HG02885 (cell line): ENCODE measurements at regions not wholly inside any gene's neighbourhood (a gene's known extent, or its start where the extent isn't known, plus 50 kb on each side); places are given as distances from the start of the nearest gene placed in this dataset.
"Not testable (repeated sequence)": the region's sequence is repeated elsewhere in the genome, so short reads cannot be mapped to it uniquely, and the experiment has no call there.

Experiments
- ATAC-seq: cut with Tn5 transposase; IDR thresholded peaks from one replicate; pipeline ENCODE4 v1.9.1; 2021; ENCODE audit warnings: mild to moderate bottlenecking; ENCODE audit not compliant: unreplicated experiment, poor library complexity

GRCh38 chr10:55551603-55552002 is 750.6 kb upstream of the PCDH15 start:
- no peak for ATAC-seq

GRCh38 chr10:55550236-55550635 is 749.2 kb upstream of the PCDH15 start:
- ATAC-seq = no peak

DNA sequence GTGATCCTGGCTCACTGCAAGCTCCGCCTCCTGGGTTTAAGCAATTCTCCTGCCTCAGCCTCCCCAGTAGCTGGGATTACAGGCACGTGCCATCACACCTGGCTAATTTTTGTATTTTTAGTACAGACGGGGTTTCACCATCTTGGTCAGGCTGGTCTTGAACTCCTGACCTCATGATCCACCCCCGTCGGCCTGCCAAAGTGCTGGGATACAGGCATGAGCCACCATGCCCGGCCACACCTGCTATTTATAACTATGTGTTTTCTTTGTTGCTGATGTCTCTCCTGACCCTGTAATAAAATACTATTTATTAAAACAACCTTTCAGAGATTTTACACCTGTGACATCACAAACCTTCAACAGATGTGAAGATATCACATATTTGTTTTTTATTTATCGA is 736.5 kb upstream of the PCDH15 start:
- ATAC-seq = not testable (repeated sequence)

DNA sequence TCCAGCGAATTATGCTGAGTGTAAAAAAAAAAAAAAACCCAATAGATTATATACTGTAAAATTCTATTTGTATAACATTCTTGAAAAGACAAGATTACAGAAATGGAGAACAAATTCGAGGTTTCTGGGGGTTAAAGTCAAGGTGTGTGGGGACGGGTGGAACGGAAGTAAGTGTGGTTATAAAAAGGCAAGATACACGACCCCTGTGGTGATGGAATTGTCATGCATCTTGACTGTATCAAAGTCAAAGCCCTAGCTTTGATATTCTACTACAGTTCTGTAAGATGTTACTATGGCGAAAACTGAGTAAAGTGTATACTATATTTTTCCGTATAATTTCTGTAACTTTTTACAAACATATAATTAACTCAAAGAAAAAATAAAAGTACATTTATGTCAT is 718.2 kb upstream of the PCDH15 start:
- ATAC-seq = no peak

DNA sequence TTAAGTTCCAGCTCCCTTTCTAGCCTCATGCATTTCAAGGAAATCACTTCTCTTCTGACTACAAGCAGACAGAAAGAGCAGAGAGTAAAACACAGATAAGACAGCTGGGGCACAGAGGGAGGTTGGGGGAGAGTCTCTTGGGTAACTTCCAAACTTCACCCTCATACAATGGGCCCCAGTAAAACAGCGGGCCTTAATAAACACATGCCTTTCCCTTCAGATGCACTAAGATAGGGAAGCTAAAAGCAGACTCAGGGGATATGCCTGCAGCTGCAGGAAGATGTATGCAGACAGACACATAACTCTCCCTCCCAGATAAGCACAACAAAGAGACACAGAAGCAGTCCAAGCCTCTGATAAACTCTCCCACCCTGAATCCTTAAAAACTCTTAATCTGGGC is 717.4 kb upstream of the PCDH15 start:
- ATAC-seq = not testable (repeated sequence)

DNA sequence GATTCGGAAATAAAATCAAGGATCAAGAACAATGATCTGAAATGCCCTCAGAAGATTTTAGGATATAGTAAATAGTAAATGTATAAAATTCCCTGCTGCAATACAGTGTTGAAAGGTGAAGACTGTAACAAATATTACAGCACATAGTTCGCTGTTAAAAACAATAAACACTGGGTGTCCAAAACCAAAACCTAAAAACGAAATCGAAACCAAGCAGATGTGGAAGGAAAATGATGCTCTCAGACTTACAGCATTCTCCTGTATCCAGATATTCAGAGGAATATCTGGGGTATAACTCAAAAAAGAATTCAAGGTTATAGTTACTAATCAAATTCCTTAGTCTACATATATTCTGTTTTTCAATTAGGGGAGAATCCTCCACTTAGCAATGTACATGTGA is 708.1 kb upstream of the PCDH15 start:
- ATAC-seq = no peak

- peak; percentile 98 for ATAC-seq
These were observed 700.0 kb upstream of the PCDH15 start for GRCh38 chr10:55500931-55501559.

DNA sequence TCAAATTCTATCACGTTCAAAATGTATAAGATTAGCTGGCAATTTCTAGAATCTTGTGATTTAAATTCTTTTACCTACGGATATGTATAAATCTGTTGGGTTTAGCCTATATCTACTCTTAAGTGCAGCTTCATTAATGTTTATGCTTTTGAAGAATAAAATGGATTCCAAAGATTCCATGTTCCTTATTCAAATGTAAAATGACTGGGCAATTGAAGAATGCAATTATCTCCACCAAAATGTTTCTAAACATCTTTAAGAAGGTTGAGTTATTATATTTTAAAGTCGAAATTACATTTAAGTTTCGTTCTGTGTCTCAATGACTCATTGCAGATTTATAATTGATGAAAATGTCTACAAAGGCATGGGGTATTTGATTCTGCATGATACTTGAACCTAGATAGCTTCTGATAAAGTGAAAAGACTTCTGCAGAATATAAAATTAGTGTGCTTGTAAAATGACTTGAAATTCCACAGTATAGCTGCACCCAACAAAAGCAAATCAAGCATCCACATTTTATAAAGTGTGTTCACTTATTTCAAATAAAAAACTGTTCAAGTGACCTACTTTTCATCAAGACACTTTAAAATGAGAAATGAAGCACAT is 697.0 kb upstream of the PCDH15 start:
- no peak for ATAC-seq

DNA sequence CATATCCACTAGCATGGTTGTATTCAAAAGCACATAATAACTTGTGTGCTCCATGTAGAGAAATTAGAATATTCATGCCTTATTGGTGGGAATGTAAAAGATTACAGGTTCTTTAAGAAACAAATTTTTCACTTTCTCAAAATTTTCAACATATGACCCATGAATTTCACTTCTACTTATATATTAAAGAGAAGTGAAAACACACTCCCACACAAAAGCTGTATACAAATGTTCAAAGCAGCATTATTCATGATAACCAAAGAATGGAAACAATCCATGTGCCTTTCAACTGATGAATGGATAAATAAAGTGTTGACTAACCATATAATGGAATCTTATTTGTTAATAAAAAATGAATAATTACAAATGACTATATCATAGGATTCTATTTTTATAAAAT is 694.5 kb upstream of the PCDH15 start:
- peak; percentile 88 for ATAC-seq

DNA sequence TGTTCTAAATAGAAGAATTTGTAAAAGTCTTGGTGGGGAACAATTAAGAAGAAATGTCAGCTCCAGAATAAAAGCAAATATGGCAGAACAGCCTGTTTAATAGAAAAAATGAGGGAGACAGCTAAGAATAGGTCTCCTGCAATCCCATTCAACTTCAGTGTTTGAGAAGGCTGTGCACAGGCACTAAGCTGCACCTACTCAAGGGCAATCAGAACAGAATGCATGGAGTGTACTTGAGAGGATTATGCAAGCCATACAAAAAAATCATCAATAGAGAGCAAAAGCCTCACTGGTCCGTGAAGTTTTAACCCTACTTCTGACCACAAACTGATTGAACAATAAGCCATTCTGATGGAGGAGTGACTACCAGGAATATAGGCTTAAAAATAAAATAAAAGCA is 690.7 kb upstream of the PCDH15 start:
- ATAC-seq = no peak

DNA sequence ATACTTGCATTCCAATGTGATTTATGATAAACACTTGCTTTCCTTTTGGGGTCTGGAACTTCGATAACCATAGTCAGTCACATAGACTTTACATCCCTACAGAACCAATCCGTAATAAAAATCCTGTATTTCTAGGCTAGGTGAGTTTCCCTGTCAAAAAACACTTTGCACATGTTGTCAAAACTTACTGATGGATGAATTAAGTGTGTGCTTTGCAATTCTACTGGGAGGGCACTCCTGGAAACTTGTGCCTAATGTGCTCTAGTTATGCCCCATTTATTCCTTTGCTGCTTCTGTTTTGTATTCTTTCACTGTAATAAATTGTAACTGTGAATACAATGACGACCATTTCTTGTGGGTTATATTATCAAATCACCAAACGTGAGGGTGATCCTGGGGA is 684.8 kb upstream of the PCDH15 start:
- no peak for ATAC-seq

- ATAC-seq = no peak
These were observed 675.1 kb upstream of the PCDH15 start for GRCh38 chr10:55476129-55476528.

- ATAC-seq = no peak
These were observed 673.2 kb upstream of the PCDH15 start for GRCh38 chr10:55474258-55474657.

DNA sequence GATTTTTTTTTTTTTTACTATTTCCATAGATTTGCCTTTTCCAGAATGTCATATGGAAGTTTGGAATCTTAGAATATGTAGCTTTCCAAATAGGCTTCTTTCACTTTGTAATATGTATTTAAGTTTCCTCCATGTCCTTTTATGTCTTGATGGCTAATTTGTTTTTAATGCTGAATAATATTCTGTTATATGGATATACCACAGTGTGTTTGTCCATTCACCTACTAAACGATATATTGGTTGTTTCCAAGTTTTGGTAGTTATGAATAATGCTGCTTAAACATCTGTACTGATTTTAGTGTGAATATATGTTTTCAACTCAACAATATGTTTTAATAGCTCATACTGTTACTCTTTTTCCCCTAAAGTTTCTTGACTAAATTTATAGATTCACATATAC is 669.8 kb upstream of the PCDH15 start:
- no peak for ATAC-seq

- ATAC-seq = no peak
These were observed 665.9 kb upstream of the PCDH15 start for GRCh38 chr10:55466806-55467504.

- ATAC-seq = no peak
These were observed 663.1 kb upstream of the PCDH15 start for GRCh38 chr10:55464083-55464482.

DNA sequence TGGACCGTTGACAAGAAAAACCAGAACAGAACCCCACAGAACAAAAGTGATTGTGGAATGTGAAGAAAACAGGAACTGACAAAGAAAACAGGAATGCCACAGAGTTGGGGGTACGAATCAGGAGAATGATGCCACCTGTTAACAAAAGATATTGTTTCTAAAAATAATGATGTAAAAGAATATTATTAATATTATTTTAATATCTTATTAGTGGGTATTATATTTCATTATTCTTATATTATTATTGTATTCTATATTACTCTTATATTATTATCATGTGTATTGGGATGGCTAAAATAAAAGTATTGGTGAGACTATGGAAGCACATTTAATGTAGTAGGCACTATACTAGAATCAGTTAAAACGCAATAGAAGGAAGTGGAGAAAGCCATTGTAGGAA is 659.0 kb upstream of the PCDH15 start:
- ATAC-seq = no peak

DNA sequence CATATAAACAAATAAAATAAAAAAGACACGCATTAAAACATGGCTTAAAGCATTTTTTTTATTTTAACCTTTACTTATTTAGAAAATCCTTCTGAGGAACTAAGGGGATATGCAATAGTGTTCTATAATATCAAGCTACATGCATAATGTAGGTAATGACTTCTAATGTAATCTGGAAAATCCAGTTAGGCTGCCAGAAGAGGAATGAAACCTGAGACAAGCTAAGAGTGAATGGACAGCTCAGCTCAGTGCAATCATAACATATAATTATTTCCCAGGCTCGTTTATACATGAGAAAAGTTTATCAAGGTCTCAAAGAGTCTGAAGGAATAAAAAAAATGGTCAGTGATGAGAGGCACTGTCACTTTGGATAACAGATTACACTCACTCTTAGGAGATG is 649.0 kb upstream of the PCDH15 start:
- no peak for ATAC-seq

- ATAC-seq = no peak
These were observed 645.5 kb upstream of the PCDH15 start for GRCh38 chr10:55446441-55447002.

DNA sequence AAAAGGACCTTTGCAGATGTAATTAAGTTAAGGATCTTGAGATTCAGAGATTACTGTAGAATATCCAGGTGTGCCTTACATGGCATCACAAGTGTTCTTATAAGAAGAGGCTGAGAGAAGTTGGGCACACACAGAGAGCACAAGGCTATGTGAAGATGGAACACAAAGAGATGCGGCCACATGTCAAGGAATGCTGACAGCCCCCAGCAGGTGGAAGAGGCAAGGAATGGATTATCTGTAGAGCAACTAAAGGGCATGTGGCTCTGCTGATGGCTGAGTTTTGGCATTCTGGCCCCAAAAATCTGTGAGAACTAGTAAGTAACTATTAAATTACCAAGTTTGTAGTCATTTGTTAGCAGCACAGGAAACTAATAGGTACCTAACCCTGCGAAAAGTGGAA is 640.7 kb upstream of the PCDH15 start:
- ATAC-seq = no peak

DNA sequence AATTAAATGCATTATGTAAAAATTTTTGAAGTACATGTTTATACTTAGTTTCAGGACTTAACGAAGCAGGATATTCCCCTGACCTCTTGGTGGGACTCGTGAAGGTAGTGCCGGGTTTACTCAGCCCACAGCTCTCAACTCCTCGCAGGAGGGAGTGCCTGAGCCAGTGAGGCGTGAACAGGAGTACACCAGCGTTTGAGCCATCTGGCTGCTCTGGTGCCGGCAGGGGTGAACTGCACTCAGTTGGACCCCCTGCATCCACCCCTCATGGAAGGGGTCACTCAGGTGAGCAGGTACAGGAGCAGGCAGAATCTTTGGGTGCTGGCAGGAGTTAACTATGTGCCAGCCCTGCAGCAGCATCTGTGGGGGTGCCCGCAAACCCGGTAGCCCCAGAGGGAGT is 625.1 kb upstream of the PCDH15 start:
- no peak for ATAC-seq
